ENCODE measurements at regions not wholly inside any gene's neighbourhood (a gene's known extent, or its start where the extent isn't known, plus 50 kb on each side); places are given as distances from the start of the nearest gene placed in this dataset.

DNA sequence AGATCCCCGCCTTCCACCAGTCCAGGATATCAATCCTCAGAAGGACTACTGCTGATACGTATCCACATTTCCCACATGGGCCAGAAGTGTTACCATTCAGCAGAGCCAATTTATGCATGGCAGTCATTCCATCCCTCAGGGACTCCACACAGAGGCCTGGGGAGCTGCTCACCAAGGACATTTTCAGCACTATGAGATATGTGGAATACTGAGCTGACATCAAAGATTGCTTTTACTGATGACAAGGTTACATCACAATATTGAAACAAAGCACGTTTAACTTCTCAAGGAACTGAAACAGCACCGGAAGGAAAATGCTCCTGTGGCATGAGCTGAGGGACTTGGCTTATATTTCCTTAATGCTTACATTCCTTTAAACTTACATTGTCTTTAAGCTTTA lies 335.1 kb downstream of the BMPER start:
- Mint-ChIP-seq H3K9me3 (no peaks in the 10 kb centered on the region), H3K36me3 (ENCODE audit: low read depth) (no peaks in the 10 kb centered on the region), H3K27me3 (no peaks in the 10 kb centered on the region), H3K4me1 (ENCODE audit: low read depth) (no peaks in the 10 kb centered on the region), H3K27ac (no peak overlapping the region), H3K4me3 (no peak overlapping the region)
- no peak for DNase-seq

DNA sequence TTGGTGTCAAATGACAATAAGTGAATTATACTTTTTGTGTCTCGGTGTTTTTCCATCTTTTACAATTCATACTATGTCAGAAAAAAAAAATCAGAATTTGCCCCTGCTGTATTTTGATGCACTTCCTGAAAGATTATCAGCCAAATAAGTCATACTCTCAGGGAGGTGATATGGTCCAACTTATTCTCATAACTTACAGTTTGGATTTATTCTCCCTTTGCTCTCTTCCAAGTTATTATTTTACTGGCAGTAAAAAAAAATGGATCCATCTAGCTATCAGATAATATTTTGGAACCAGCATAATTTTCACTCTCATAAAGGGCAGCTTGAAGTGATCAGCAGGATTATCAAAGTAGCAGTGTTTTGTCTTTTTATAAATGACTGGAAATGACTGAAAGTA lies 337.1 kb downstream of the BMPER start:
- H3K4me1 Mint-ChIP-seq (ENCODE audit: low read depth): no peaks in the 10 kb centered on the region
- H3K36me3 Mint-ChIP-seq (ENCODE audit: low read depth): no peaks in the 10 kb centered on the region
- no peaks in the 10 kb centered on the region for H3K27me3 Mint-ChIP-seq
- DNase-seq: no peak
- no peak overlapping the region for H3K27ac Mint-ChIP-seq
- no peak overlapping the region for H3K4me3 Mint-ChIP-seq
- H3K9me3 Mint-ChIP-seq: peaks cover 2% of the 10 kb centered on the region

DNA sequence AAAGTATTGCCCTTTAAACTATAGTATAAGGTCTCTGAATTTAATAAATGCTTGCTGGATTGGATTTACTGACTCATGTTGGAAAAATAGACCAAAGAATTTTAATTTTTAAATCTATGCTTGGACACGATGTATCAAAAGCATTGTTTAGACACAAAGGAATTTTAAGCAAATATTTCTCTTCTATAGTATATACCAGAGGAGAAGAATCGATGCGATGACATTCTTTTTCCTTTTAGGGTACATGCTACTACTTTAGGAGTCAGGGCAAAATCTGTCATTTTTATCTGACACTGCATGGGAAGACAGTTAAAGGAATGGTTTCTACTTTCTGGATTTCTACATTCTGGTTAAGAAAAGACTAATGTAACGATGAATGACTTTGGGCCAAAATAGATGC lies 339.9 kb downstream of the BMPER start:
- no peak overlapping the region for H3K4me3 Mint-ChIP-seq

DNA sequence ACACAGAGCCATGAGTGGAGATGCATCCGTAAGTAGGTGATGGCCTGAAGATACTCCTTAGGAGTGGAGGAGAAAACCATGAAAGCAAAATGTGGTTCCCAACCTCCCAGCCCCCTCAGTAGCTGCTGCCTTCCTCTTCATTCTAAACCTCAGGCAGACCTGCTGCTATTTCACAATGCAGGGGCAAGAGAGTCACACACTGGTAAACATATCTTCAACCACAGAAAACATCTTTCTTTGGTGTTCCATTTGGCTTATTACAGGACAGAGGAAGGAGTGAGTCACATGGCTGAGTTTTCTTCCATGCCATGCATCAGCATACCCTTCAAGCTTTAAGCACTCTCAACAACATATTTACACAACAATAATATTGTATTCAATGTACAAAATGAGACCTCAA lies 342.1 kb downstream of the BMPER start:
- no peak overlapping the region for H3K4me3 Mint-ChIP-seq
- no peaks in the 10 kb centered on the region for H3K36me3 Mint-ChIP-seq (ENCODE audit: low read depth)
- no peaks in the 10 kb centered on the region for H3K4me1 Mint-ChIP-seq (ENCODE audit: low read depth)
- H3K27me3 Mint-ChIP-seq: no peaks in the 10 kb centered on the region
- H3K27ac Mint-ChIP-seq: no peak overlapping the region
- peaks cover 2% of the 10 kb centered on the region for H3K9me3 Mint-ChIP-seq
- no peak for DNase-seq

More for the DNA sequence above, 339.9 kb downstream of the BMPER start:
- Mint-ChIP-seq H3K27ac (no peak overlapping the region), H3K36me3 (ENCODE audit: low read depth) (no peaks in the 10 kb centered on the region), H3K27me3 (no peaks in the 10 kb centered on the region), H3K9me3 (peaks cover 2% of the 10 kb centered on the region), H3K4me1 (ENCODE audit: low read depth) (no peaks in the 10 kb centered on the region)
- no peak for DNase-seq

DNA sequence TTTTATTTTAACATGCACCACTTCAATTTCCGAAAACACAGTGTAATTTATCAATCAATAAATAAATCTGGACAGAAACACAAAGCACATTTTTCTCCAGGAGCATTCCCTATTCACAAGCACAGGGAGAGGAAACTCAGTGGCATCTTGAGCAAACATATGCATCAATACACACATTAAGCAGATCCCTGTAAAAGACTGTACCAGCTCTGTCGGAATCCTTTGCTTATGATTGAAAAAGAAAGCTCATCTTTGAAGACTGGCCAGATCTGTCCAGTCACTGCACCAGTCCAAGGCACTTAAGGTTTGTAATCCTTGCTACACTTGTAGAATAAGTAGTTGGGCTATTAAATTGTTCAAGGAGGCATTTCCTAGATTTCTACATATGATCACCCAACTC lies 343.9 kb downstream of the BMPER start:
- H3K4me1 Mint-ChIP-seq (ENCODE audit: low read depth): no peaks in the 10 kb centered on the region
- H3K4me3 Mint-ChIP-seq: no peak overlapping the region
- H3K36me3 Mint-ChIP-seq (ENCODE audit: low read depth): no peaks in the 10 kb centered on the region
- H3K9me3 Mint-ChIP-seq: peaks cover 2% of the 10 kb centered on the region
- DNase-seq: no peak
- H3K27me3 Mint-ChIP-seq: no peaks in the 10 kb centered on the region
- H3K27ac Mint-ChIP-seq: no peak overlapping the region

DNA sequence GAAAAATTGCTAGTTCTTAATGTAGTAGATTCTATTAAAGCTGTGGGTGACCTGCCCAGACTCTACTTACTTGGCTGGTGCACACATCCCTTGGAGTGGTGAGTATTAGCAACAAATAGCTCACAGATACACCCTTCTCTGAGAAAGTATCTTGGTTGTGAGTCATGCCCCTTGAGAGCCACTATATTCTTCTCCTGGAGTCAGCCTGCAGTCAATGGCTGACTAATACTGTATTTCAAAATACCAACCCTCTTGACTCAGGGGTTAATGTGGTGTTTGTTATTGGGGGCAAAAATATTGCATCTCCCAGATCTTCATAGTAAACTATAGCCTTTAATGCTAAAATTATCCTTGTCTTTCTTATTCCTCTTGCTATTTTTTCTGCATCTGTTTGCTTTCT lies 354.9 kb downstream of the BMPER start:
- H3K27ac Mint-ChIP-seq: no peak overlapping the region
- H3K36me3 Mint-ChIP-seq (ENCODE audit: low read depth): no peaks in the 10 kb centered on the region
- H3K9me3 Mint-ChIP-seq: no peaks in the 10 kb centered on the region
- no peak overlapping the region for H3K4me3 Mint-ChIP-seq
- no peaks in the 10 kb centered on the region for H3K4me1 Mint-ChIP-seq (ENCODE audit: low read depth)
- H3K27me3 Mint-ChIP-seq: no peaks in the 10 kb centered on the region
- DNase-seq: no peak

DNA sequence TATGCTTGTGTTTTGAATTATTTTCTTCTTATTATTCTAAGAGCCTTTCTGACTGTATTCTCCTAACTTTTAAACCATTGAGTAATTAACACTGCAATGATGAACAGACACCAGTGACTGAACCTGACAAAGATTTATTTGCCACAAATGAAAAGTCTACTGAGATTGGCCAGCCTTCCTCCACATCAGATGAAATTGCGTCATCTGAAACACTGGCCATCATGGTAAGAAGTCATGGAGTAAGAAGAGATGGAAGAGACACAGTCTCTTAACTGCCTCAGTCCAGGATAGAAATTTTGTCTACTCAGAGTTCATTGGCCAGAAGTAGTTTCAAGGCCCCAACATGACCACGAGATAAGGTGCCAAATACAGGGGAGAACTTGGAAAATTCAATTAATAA lies 357.8 kb downstream of the BMPER start:
- Mint-ChIP-seq H3K4me1 (ENCODE audit: low read depth) (no peaks in the 10 kb centered on the region), H3K27ac (no peak overlapping the region), H3K36me3 (ENCODE audit: low read depth) (no peaks in the 10 kb centered on the region), H3K4me3 (no peak overlapping the region), H3K9me3 (no peaks in the 10 kb centered on the region), H3K27me3 (no peaks in the 10 kb centered on the region)
- no peak for DNase-seq

DNA sequence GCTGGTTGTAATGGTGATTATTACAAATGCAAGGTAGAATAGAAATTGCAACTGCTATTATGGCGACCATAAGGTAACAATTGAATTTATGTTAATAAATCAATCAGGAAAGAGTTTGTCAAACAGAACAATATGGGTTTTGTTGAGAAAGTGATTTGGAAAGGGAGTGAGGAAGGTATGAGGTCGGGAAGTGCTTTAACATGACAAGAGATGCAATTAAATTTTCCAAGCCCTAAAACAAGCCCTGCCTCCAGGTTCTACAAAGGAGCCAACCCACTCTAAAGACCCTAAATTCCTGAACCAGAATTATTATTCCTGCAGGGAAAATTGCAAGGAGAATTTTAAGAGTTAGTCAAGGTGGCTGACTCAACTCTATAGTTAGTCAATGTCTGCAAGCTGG lies 363.7 kb downstream of the BMPER start:
- no peak for DNase-seq
- no peaks in the 10 kb centered on the region for H3K36me3 Mint-ChIP-seq (ENCODE audit: low read depth)
- no peak overlapping the region for H3K27ac Mint-ChIP-seq
- no peaks in the 10 kb centered on the region for H3K9me3 Mint-ChIP-seq
- H3K4me1 Mint-ChIP-seq (ENCODE audit: low read depth): no peaks in the 10 kb centered on the region
- no peaks in the 10 kb centered on the region for H3K27me3 Mint-ChIP-seq
- no peak overlapping the region for H3K4me3 Mint-ChIP-seq

DNA sequence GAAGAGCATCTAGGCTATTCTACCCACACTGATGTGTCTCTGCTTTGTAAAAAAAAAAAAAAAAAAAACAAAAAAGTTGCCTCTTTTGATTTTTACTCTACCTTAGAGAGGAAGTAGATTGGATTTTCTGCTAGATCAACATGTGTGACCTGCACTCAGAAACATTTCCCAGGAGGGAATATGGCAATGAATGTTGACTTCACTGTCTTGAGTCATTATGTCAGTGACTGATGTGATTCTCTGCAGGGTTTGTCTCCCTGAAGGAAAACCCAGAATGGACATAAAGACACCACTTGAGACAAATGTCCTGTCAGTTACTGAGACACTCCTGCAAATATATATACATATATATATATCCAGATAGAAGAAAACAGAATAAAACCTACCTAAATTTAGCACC lies 370.3 kb downstream of the BMPER start:
- no peaks in the 10 kb centered on the region for H3K4me1 Mint-ChIP-seq (ENCODE audit: low read depth)

DNA sequence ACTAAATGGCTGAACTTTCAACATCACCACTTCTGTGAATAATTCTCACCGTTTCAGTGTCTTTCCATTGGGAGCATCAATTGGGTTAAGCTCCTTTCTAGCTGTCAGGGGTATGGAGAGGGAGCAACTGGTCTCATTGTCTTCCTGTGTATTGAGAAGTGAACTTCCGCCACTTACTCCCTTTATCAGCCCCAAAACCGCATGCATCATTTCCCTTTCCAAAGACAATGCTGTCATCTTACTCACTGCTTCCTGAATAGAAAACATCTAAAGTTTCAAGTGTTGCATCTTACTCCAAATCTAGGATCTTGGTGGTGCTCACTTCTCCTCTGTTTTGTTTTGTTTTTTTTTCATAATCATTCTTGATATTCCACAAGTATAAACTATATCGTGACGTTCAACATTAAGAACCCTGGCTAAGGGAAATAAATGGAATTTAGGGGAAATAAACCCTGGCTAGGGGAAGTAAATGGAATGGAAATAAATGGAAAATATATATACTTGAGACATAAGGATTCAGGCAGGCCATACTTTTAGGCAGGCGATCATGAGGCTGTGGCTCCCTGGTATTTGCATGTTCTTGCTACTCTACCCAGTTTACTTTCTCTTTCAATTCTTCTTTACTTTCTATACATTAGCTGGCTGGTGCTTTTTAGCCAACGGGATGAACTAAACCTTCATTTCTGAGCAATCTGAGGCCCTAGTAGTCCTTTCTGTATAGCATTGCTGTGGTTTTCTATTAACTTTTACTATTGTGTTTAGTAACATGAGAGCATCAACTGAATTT lies 371.9 kb downstream of the BMPER start:
- no peak overlapping the region for H3K27ac Mint-ChIP-seq
- H3K4me3 Mint-ChIP-seq: no peak overlapping the region
- no peak for DNase-seq
- H3K4me1 Mint-ChIP-seq (ENCODE audit: low read depth): no peaks in the 10 kb centered on the region
- no peaks in the 10 kb centered on the region for H3K27me3 Mint-ChIP-seq
- H3K9me3 Mint-ChIP-seq: peaks cover 3% of the 10 kb centered on the region
- H3K36me3 Mint-ChIP-seq (ENCODE audit: low read depth): no peaks in the 10 kb centered on the region

More for the DNA sequence above, 370.3 kb downstream of the BMPER start:
- Mint-ChIP-seq H3K4me3 (no peak overlapping the region), H3K36me3 (ENCODE audit: low read depth) (no peaks in the 10 kb centered on the region), H3K27ac (no peak overlapping the region), H3K9me3 (peaks cover 2% of the 10 kb centered on the region), H3K27me3 (no peaks in the 10 kb centered on the region)
- DNase-seq: no peak

DNA sequence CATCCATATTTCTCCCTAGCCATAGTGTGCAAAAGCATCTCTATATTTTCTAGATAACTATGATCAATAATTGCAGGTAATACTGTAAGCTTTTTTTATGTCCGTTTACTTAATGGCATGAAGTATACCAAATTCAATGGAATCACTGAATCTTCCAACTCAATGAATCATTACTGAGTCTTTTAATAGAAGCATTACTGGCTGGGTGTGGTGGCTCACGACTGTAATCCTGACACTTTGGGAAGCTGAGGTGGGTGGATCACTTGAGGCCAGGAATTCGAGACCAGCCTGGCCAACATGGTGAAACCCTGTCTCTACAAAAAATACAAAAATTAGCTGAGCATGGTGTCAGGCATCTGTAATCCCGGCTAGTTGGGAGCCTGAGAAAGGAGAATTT lies 372.5 kb downstream of the BMPER start:
- Mint-ChIP-seq H3K27ac (no peak overlapping the region), H3K4me1 (ENCODE audit: low read depth) (no peaks in the 10 kb centered on the region), H3K27me3 (no peaks in the 10 kb centered on the region), H3K36me3 (ENCODE audit: low read depth) (no peaks in the 10 kb centered on the region), H3K4me3 (no peak overlapping the region), H3K9me3 (peaks cover 9% of the 10 kb centered on the region)
- no peak for DNase-seq

DNA sequence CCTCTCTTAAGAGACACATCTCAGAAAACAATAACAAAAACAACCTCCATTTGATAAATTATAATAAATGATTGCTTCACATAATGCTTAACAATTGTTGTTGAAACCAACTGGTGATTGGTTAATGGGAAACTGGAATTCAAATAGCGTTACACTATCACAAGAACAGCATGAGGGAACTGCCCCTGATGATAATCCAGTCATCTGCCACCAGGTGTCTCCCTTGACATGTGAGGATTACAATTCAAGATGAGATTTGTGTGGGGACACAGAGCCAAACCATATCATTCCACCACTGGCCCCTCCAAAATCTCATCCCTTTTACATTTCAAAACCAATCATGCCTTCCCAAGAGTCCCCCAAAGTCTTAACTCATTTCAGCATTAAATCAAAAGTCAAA lies 375.9 kb downstream of the BMPER start:
- no peak for DNase-seq
- H3K9me3 Mint-ChIP-seq: peaks cover 9% of the 10 kb centered on the region
- no peak overlapping the region for H3K4me3 Mint-ChIP-seq
- no peaks in the 10 kb centered on the region for H3K36me3 Mint-ChIP-seq (ENCODE audit: low read depth)
- no peaks in the 10 kb centered on the region for H3K4me1 Mint-ChIP-seq (ENCODE audit: low read depth)
- no peaks in the 10 kb centered on the region for H3K27me3 Mint-ChIP-seq
- H3K27ac Mint-ChIP-seq: no peak overlapping the region

DNA sequence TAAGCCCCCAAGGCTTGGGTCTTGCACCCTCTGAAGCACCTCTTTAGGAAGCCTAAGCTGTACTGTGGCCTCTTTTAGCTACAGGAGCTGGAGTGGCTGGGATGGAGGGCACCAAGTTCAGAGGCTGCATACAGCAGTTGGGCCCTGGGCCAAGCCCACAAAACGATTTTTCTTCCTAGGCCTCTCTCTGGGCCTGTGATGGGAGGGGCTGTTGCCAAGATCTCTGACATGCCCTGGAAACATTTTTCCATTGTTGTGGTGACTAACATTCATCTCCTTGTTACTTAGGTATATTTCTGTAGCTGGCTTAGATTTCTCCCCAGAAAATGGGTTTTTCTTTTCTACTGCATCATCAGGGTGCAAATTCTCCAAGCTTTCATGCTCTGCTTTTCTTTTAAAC lies 375.7 kb upstream of the NPSR1 start:
- no peak for DNase-seq
- H3K9me3 Mint-ChIP-seq: peaks cover 9% of the 10 kb centered on the region
- H3K4me3 Mint-ChIP-seq: no peak overlapping the region
- H3K27me3 Mint-ChIP-seq: no peaks in the 10 kb centered on the region
- no peak overlapping the region for H3K27ac Mint-ChIP-seq
- no peaks in the 10 kb centered on the region for H3K36me3 Mint-ChIP-seq (ENCODE audit: low read depth)
- no peaks in the 10 kb centered on the region for H3K4me1 Mint-ChIP-seq (ENCODE audit: low read depth)

DNA sequence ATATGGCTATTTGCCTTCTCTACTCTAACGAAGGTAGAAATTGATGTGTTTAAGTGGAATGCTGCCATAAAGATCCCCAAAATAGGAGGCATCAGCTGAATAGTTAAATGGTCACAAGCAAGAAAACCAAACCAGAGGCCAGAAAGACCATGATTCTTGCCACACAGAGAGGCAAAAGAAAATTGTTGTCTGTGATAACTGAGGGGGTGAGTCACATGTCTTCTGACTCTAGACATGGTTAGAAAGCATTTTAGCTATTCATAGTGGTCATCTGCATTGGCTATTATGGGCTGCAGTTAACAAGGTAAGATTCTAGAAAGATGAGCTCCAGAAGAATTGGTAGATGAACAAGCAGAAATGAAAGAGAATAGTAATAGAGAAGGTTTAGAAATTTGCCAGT lies 361.4 kb upstream of the NPSR1 start:
- no peak overlapping the region for H3K27ac Mint-ChIP-seq
- no peaks in the 10 kb centered on the region for H3K27me3 Mint-ChIP-seq
- DNase-seq: no peak
- H3K36me3 Mint-ChIP-seq (ENCODE audit: low read depth): no peaks in the 10 kb centered on the region
- peaks cover 3% of the 10 kb centered on the region for H3K9me3 Mint-ChIP-seq
- no peaks in the 10 kb centered on the region for H3K4me1 Mint-ChIP-seq (ENCODE audit: low read depth)
- H3K4me3 Mint-ChIP-seq: no peak overlapping the region

DNA sequence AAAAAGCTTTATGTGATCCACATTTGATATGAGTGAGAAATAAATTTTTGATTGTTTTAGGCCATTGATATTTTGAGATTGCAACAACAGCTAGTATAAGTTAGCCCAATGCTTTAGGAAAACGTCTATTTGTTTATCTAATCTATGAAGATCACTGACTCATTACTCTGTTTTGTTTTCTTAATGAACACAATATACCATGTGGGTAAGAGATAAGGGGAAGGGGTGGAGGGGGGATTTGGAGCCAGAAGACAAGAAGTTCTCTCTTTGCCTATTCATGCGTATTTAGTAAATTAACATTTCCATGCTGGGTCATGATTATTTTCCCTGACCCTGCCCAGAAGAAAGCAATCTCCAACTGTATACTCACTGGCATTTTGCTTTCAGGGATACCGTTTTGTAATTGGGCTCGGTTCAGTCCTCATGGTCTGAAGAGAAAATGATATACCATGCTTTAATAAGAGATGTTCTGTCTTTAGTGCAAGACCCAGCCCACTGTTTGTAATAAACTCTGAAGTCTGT lies 359.5 kb upstream of the NPSR1 start:
- H3K4me1 Mint-ChIP-seq (ENCODE audit: low read depth): no peaks in the 10 kb centered on the region
- no peak for DNase-seq

DNA sequence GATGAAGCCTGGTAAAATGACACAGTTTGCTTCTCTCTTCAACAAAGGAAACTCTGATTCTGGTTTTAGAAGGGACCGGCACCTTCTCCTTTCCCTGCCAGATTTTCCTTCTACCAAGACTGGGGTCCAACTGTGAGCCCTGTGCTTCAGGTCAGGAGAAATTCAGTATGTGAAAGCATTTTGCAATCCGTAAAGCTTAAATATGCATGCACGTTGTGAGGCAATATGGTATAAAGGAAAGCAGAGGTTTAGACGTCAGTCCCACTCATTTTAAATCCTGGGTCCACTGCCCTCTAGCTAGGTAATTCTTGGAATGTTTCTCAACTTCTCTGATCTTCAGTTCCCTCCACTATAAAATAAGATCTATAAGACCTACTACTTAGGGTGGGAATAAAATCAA lies 359.0 kb upstream of the NPSR1 start:
- DNase-seq: no peak
- no peak overlapping the region for H3K4me3 Mint-ChIP-seq
- H3K27me3 Mint-ChIP-seq: no peaks in the 10 kb centered on the region
- no peaks in the 10 kb centered on the region for H3K4me1 Mint-ChIP-seq (ENCODE audit: low read depth)
- H3K27ac Mint-ChIP-seq: no peak overlapping the region
- H3K9me3 Mint-ChIP-seq: peaks cover 3% of the 10 kb centered on the region
- H3K36me3 Mint-ChIP-seq (ENCODE audit: low read depth): no peaks in the 10 kb centered on the region

More for the DNA sequence above, 359.5 kb upstream of the NPSR1 start:
- Mint-ChIP-seq H3K27ac (no peak overlapping the region), H3K36me3 (ENCODE audit: low read depth) (no peaks in the 10 kb centered on the region), H3K4me3 (no peak overlapping the region), H3K27me3 (no peaks in the 10 kb centered on the region), H3K9me3 (peaks cover 3% of the 10 kb centered on the region)

Measured in activated T-cell treated with anti-CD3 and anti-CD28 coated beads, Interleukin-2, amount 50 U/mL, for 24 hours (primary cell).